ENCODE measurements at regions not wholly inside any gene's neighbourhood (a gene's known extent, or its start where the extent isn't known, plus 50 kb on each side); places are given as distances from the start of the nearest gene placed in this dataset.
"Not testable (repeated sequence)": the region's sequence is repeated elsewhere in the genome, so short reads cannot be mapped to it uniquely, and the experiment has no call there.

GRCh38 chr16:87119748-87120147 is 197.4 kb downstream of the C16orf95 start:
- no peak for DNase-seq (ENCODE audit: low read depth)
- TF ChIP-seq CTCF (conservative IDR thresholded peaks at IDR 0.05; ENCODE audit: low read depth, low read length): no peak
- no peak overlapping the region for H3K4me3 ChIP-seq (ENCODE audit: low read depth, low read length)

- H3K4me3 ChIP-seq (ENCODE audit: low read depth, low read length): no peak overlapping the region
- TF ChIP-seq CTCF (conservative IDR thresholded peaks at IDR 0.05; ENCODE audit: low read depth, low read length): no peak
- no peak for DNase-seq (ENCODE audit: low read depth)
Observed at GRCh38 chr16:87121816-87122215, 195.4 kb downstream of the C16orf95 start.

DNA sequence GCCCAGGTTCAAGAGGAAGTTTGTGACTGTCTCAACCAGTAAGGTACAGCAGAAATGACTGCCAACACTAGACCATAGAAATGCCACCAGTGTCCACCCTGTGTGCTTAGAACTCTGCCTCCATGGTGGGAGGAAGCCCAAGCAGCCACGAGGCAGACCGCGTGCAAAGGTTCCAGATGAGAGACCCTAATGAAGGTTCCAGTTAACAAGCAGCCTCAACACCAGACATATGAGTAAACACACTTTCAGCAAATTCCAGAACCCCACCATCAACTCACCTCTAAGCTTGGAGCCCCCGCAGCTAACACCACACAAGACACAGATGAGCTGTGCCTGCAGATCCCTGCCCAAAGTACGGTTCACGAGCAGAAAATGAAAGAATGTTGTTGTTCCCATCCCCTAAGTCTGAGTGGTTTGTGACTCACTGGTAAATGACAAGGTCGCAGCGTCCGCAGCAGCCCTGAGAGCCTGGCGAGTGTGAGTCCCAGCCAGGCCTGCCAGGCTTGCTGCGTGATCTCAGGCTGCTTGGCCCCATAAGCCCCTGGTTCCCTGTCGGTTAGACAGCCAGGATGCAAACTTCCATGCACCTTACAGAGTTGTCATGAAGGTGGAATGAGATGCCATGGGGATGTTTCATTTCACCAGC is 193.7 kb downstream of the C16orf95 start:
- DNase-seq (ENCODE audit: low read depth): peak; percentile 23
- no peak overlapping the region for H3K4me3 ChIP-seq (ENCODE audit: low read depth, low read length)
- no peak for TF ChIP-seq CTCF (conservative IDR thresholded peaks at IDR 0.05; ENCODE audit: low read depth, low read length)

GRCh38 chr16:87124405-87124804 is 192.8 kb downstream of the C16orf95 start:
- H3K4me3 ChIP-seq (ENCODE audit: low read depth, low read length); DNase-seq (ENCODE audit: low read depth): not testable (repeated sequence)

GRCh38 chr16:87125206-87126155 is 191.7 kb downstream of the C16orf95 start:
- no peak for DNase-seq (ENCODE audit: low read depth)
- no peak for TF ChIP-seq CTCF (conservative IDR thresholded peaks at IDR 0.05; ENCODE audit: low read depth, low read length)
- H3K4me3 ChIP-seq (ENCODE audit: low read depth, low read length): no peak overlapping the region

DNA sequence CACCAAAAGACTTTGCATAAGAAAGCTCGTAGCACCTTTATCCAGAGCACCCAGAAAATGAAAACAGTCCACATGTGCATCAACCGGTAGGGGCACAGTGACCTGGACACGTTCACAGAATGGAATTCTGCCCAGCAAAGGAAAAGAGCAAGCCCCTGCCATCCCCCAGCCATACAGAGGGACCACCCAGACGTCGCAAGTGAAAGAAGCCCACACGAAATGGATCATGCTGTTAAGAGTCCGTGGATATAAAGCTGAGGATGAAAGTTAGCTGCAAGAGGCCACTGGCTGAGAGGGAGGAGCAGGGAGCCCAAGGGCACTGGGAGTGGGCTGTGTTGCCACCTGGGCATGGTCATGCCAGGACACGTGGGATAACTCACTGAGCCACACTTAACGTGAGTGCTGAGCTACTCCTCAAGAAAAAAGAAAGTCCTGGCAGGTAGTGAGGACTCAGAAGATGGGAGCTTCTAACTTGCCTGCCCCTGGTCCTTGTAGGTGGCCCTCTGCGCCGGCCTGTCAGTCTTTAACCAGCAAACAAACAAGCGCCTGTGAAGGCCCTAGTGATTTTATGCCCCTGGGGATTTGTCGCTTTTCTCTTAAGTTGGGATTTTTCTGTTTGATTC is 190.7 kb downstream of the C16orf95 start:
- H3K4me3 ChIP-seq (ENCODE audit: low read depth, low read length): no peak overlapping the region
- DNase-seq (ENCODE audit: low read depth): no peak
- no peak for TF ChIP-seq CTCF (conservative IDR thresholded peaks at IDR 0.05; ENCODE audit: low read depth, low read length)

- H3K4me3 ChIP-seq (ENCODE audit: low read depth, low read length): no peak overlapping the region
- peak; percentile 11 for TF ChIP-seq CTCF (conservative IDR thresholded peaks at IDR 0.05; ENCODE audit: low read depth, low read length)
- DNase-seq (ENCODE audit: low read depth): peak; percentile 60
Observed at GRCh38 chr16:87127061-87127765, 190.0 kb downstream of the C16orf95 start.
